ENCODE measurements at regions not wholly inside any gene's neighbourhood (a gene's known extent, or its start where the extent isn't known, plus 50 kb on each side); places are given as distances from the start of the nearest gene placed in this dataset.

DNA sequence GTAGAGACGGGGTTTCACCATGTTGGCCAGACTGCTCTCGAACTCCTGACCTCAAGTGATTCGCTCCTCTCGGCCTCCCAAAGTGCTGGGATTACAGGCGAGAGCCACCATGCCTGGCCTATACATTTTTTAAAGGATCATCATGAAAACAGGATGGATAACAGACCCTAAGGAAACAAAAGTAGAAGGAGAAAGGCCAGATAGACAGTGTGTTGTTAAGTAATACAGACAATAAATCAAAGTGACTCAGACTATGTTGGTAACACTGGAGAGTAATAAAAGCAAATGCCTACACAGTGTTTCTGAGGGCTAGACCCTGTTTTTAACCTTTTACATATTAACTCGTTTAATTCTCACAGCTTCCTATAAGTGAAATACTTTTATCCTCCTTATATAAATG lies 133.8 kb upstream of the MCTP2 start:
- H3K27me3 ChIP-seq (ENCODE audit: insufficient read depth, low read length), result no peaks in the 10 kb centered on the region
- no peak for TF ChIP-seq EZH2 (IDR thresholded peaks at IDR 0.05; ENCODE audit: insufficient read depth, low read length)
- TF ChIP-seq, protein P1, sequence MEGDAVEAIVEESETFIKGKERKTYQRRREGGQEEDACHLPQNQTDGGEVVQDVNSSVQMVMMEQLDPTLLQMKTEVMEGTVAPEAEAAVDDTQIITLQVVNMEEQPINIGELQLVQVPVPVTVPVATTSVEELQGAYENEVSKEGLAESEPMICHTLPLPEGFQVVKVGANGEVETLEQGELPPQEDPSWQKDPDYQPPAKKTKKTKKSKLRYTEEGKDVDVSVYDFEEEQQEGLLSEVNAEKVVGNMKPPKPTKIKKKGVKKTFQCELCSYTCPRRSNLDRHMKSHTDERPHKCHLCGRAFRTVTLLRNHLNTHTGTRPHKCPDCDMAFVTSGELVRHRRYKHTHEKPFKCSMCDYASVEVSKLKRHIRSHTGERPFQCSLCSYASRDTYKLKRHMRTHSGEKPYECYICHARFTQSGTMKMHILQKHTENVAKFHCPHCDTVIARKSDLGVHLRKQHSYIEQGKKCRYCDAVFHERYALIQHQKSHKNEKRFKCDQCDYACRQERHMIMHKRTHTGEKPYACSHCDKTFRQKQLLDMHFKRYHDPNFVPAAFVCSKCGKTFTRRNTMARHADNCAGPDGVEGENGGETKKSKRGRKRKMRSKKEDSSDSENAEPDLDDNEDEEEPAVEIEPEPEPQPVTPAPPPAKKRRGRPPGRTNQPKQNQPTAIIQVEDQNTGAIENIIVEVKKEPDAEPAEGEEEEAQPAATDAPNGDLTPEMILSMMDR (IDR thresholded peaks at IDR 0.05; ENCODE audit: insufficient read depth, low read depth, low read length), result no peak
- H3K27ac Mint-ChIP-seq (ENCODE audit: unreplicated experiment), result no peak overlapping the region
- H3K9me3 ChIP-seq (ENCODE audit: insufficient read depth, low read depth, low read length), result no peaks in the 10 kb centered on the region
- H3K4me2 ChIP-seq (ENCODE audit: low read length), result no peak overlapping the region
- no peaks in the 10 kb centered on the region for H3K36me3 ChIP-seq (ENCODE audit: insufficient read depth, low read length)
- DNase-seq (ENCODE audit: low read depth) (peak; percentile 39), FAIRE-seq (no peak)
- no peaks in the 10 kb centered on the region for H3K79me2 ChIP-seq (ENCODE audit: insufficient read depth, low read length)
- H3K4me1 Mint-ChIP-seq (ENCODE audit: low read depth, unreplicated experiment), result peaks cover 7% of the 10 kb centered on the region
- no peaks in the 10 kb centered on the region for H3K9me3 Mint-ChIP-seq (ENCODE audit: unreplicated experiment)
- no peaks in the 10 kb centered on the region for H3K36me3 Mint-ChIP-seq (ENCODE audit: low read depth, unreplicated experiment)
- H2AFZ ChIP-seq (ENCODE audit: low read depth, low read length), result no peak overlapping the region
- H3K4me3 ChIP-seq (ENCODE audit: insufficient read depth, low read depth, low read length), result no peak overlapping the region
- H3K4me3 Mint-ChIP-seq (ENCODE audit: unreplicated experiment), result no peak overlapping the region
- no peaks in the 10 kb centered on the region for H4K20me1 ChIP-seq (ENCODE audit: insufficient read depth, low read length)
- H3K27me3 Mint-ChIP-seq (ENCODE audit: low read depth, unreplicated experiment), result no peaks in the 10 kb centered on the region
- H3K9ac ChIP-seq (ENCODE audit: low read length), result no peak overlapping the region
- no peak overlapping the region for H3K27ac ChIP-seq (ENCODE audit: low read depth, low read length)
- H3K4me1 ChIP-seq (ENCODE audit: insufficient read depth, low read length), result no peaks in the 10 kb centered on the region

DNA sequence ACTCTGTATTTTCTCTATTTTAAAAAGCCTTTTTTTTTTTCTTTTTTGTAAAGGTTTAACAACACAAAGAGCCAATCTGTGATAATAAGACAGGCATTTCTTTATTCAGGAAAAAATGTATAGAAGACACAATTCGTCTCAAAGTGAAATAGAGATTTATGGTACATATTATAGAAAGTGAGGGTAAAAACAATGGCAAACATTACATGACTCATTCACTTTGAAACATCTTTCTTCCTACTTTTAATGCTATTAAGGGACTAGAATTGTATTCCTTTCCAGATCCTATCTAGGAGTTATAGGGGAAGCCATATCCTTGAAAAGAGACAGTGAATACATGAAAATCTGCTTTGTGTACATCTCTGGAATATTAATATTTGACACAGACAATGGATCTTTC lies 137.1 kb upstream of the MCTP2 start:
- no peaks in the 10 kb centered on the region for H3K79me2 ChIP-seq (ENCODE audit: insufficient read depth, low read length)
- no peak for FAIRE-seq
- peaks cover 3% of the 10 kb centered on the region for H3K4me1 Mint-ChIP-seq (ENCODE audit: low read depth, unreplicated experiment)
- H3K27me3 Mint-ChIP-seq (ENCODE audit: low read depth, unreplicated experiment), result peaks cover 5% of the 10 kb centered on the region
- H3K4me3 ChIP-seq (ENCODE audit: insufficient read depth, low read depth, low read length), result no peak overlapping the region
- TF ChIP-seq, protein P1 (IDR thresholded peaks at IDR 0.05; ENCODE audit: insufficient read depth, low read depth, low read length), result no peak
- TF ChIP-seq EZH2 (IDR thresholded peaks at IDR 0.05; ENCODE audit: insufficient read depth, low read length), result no peak
- no peaks in the 10 kb centered on the region for H3K9me3 Mint-ChIP-seq (ENCODE audit: unreplicated experiment)
- H3K27me3 ChIP-seq (ENCODE audit: insufficient read depth, low read length), result no peaks in the 10 kb centered on the region
- no peak for DNase-seq (ENCODE audit: low read depth)
- H2AFZ ChIP-seq (ENCODE audit: low read depth, low read length), result no peak overlapping the region
- H3K36me3 Mint-ChIP-seq (ENCODE audit: low read depth, unreplicated experiment), result no peaks in the 10 kb centered on the region
- no peaks in the 10 kb centered on the region for H4K20me1 ChIP-seq (ENCODE audit: insufficient read depth, low read length)
- H3K9me3 ChIP-seq (ENCODE audit: insufficient read depth, low read depth, low read length), result no peaks in the 10 kb centered on the region
- H3K27ac ChIP-seq (ENCODE audit: low read depth, low read length), result no peak overlapping the region
- H3K4me3 Mint-ChIP-seq (ENCODE audit: unreplicated experiment), result no peak overlapping the region
- H3K4me1 ChIP-seq (ENCODE audit: insufficient read depth, low read length), result no peaks in the 10 kb centered on the region
- no peak overlapping the region for H3K27ac Mint-ChIP-seq (ENCODE audit: unreplicated experiment)
- H3K36me3 ChIP-seq (ENCODE audit: insufficient read depth, low read length), result no peaks in the 10 kb centered on the region
- H3K9ac ChIP-seq (ENCODE audit: low read length), result no peak overlapping the region
- no peak overlapping the region for H3K4me2 ChIP-seq (ENCODE audit: low read length)

GRCh38 chr15:94086341-94086740 lies 145.0 kb upstream of the MCTP2 start:
- FAIRE-seq (peak; percentile 29), DNase-seq (ENCODE audit: low read depth) (peak; percentile 37)
- H3K9me3 Mint-ChIP-seq (ENCODE audit: unreplicated experiment), result no peaks in the 10 kb centered on the region
- H3K4me3 Mint-ChIP-seq (ENCODE audit: unreplicated experiment), result no peak overlapping the region
- Histone ChIP-seq H3K4me2 (ENCODE audit: low read length) (peak overlapping the region; percentile 54), H3K4me1 (ENCODE audit: insufficient read depth, low read length) (peaks cover 13% of the 10 kb centered on the region), H3K36me3 (ENCODE audit: insufficient read depth, low read length) (no peaks in the 10 kb centered on the region), H3K79me2 (ENCODE audit: insufficient read depth, low read length) (no peaks in the 10 kb centered on the region), H3K27me3 (ENCODE audit: insufficient read depth, low read length) (no peaks in the 10 kb centered on the region), H3K9me3 (ENCODE audit: insufficient read depth, low read depth, low read length) (no peaks in the 10 kb centered on the region), H3K4me3 (ENCODE audit: insufficient read depth, low read depth, low read length) (no peak overlapping the region), H4K20me1 (ENCODE audit: insufficient read depth, low read length) (no peaks in the 10 kb centered on the region), H3K27ac (ENCODE audit: low read depth, low read length) (no peak overlapping the region), H2AFZ (ENCODE audit: low read depth, low read length) (no peak overlapping the region), H3K9ac (ENCODE audit: low read length) (no peak overlapping the region)
- TF ChIP-seq, protein P1 (IDR thresholded peaks at IDR 0.05; ENCODE audit: insufficient read depth, low read depth, low read length), result no peak
- no peak for TF ChIP-seq EZH2 (IDR thresholded peaks at IDR 0.05; ENCODE audit: insufficient read depth, low read length)
- peaks cover 4% of the 10 kb centered on the region for H3K27me3 Mint-ChIP-seq (ENCODE audit: low read depth, unreplicated experiment)
- H3K36me3 Mint-ChIP-seq (ENCODE audit: low read depth, unreplicated experiment), result no peaks in the 10 kb centered on the region
- H3K4me1 Mint-ChIP-seq (ENCODE audit: low read depth, unreplicated experiment), result peaks cover 12% of the 10 kb centered on the region
- no peak overlapping the region for H3K27ac Mint-ChIP-seq (ENCODE audit: unreplicated experiment)
